ENCODE measurements at regions not wholly inside any gene's neighbourhood (a gene's known extent, or its start where the extent isn't known, plus 50 kb on each side); places are given as distances from the start of the nearest gene placed in this dataset.
A peak's percentile ranks its signal among the peaks of the same experiment; 100 is the strongest.

DNA sequence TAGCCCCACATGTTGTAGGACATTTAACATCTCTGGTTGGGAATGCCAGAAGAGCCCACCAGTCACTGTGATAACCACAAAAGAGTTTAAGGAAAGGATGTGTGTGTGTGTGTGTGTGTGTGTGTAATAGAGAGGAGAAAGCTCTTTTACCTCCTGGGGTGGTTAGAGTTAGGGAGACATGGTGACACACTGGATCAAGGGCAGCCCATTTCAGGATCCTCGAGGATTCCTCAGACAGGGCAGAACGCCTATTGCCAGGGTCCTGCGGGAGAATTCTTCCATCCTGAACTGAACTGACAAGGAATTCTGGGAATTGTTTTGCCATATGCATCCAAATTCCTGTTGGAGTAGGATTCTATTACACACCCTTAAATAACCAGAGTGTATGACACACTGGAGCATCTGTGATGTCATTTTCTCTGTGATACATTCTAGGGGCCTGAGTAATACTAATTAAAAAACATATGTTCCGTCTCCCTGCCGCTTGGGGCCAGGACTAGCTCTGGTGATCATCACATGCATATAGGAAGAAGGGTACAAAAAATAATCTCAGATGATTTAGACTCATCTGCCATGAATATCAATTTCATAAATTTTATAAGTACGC, 156.4 kb upstream of the MMADHC start:
- ATAC-seq (no peak), DNase-seq (ENCODE audit: low read depth, low spot score) (no peak)
- no TSS peak for BruUV-seq (replicated peaks)
- Histone ChIP-seq H3K36me3 (ENCODE audit: control insufficient read depth, insufficient read depth, low read length) (no peaks in the 10 kb centered on the region), H3K27me3 (ENCODE audit: control insufficient read depth, insufficient read depth, low read length) (no peaks in the 10 kb centered on the region), H3K4me1 (ENCODE audit: control insufficient read depth, insufficient read depth, low read length) (no peaks in the 10 kb centered on the region), H3K4me3 (ENCODE audit: low read depth in 2 of 2, low read length in 2 of 2) (no peak overlapping the region), H3K9me3 (ENCODE audit: control insufficient read depth, insufficient read depth, low read depth, low read length) (no peaks in the 10 kb centered on the region), H3K27ac (ENCODE audit: low read length) (peak overlapping the region; percentile 2; the same call in 1 of the 2 replicates)
- TF ChIP-seq TCF7L2 (IDR thresholded peaks at IDR 0.05; ENCODE audit: low read depth, low read length) (no peak), SIN3A (IDR thresholded peaks at IDR 0.05; ENCODE audit: borderline replicate concordance, insufficient read depth, low read depth, low read length) (no peak), POLR2AphosphoS5 (IDR thresholded peaks at IDR 0.05; ENCODE audit: low read depth, low read length) (no peak)
- TF ChIP-seq, protein P1, sequence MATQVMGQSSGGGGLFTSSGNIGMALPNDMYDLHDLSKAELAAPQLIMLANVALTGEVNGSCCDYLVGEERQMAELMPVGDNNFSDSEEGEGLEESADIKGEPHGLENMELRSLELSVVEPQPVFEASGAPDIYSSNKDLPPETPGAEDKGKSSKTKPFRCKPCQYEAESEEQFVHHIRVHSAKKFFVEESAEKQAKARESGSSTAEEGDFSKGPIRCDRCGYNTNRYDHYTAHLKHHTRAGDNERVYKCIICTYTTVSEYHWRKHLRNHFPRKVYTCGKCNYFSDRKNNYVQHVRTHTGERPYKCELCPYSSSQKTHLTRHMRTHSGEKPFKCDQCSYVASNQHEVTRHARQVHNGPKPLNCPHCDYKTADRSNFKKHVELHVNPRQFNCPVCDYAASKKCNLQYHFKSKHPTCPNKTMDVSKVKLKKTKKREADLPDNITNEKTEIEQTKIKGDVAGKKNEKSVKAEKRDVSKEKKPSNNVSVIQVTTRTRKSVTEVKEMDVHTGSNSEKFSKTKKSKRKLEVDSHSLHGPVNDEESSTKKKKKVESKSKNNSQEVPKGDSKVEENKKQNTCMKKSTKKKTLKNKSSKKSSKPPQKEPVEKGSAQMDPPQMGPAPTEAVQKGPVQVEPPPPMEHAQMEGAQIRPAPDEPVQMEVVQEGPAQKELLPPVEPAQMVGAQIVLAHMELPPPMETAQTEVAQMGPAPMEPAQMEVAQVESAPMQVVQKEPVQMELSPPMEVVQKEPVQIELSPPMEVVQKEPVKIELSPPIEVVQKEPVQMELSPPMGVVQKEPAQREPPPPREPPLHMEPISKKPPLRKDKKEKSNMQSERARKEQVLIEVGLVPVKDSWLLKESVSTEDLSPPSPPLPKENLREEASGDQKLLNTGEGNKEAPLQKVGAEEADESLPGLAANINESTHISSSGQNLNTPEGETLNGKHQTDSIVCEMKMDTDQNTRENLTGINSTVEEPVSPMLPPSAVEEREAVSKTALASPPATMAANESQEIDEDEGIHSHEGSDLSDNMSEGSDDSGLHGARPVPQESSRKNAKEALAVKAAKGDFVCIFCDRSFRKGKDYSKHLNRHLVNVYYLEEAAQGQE (IDR thresholded peaks at IDR 0.05; ENCODE audit: insufficient read depth in 1 of 2, low read depth in 2 of 2, low read length in 1 of 2), result no peak
- TF ChIP-seq, protein P2, sequence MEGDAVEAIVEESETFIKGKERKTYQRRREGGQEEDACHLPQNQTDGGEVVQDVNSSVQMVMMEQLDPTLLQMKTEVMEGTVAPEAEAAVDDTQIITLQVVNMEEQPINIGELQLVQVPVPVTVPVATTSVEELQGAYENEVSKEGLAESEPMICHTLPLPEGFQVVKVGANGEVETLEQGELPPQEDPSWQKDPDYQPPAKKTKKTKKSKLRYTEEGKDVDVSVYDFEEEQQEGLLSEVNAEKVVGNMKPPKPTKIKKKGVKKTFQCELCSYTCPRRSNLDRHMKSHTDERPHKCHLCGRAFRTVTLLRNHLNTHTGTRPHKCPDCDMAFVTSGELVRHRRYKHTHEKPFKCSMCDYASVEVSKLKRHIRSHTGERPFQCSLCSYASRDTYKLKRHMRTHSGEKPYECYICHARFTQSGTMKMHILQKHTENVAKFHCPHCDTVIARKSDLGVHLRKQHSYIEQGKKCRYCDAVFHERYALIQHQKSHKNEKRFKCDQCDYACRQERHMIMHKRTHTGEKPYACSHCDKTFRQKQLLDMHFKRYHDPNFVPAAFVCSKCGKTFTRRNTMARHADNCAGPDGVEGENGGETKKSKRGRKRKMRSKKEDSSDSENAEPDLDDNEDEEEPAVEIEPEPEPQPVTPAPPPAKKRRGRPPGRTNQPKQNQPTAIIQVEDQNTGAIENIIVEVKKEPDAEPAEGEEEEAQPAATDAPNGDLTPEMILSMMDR (IDR thresholded peaks at IDR 0.05), result no peak
- ChIA-PET CTCF (no interaction called here), POLR2A (no interaction called here)
- intact Hi-C loops (cut with micrococcal nuclease; ENCODE audit: unreplicated experiment) (no loop called here), in situ Hi-C loops (cut with HindIII; ENCODE audit: low pct_unique_long_range_greater_than_20kb, low sequenced_read_pairs) (no loop called here)

DNA sequence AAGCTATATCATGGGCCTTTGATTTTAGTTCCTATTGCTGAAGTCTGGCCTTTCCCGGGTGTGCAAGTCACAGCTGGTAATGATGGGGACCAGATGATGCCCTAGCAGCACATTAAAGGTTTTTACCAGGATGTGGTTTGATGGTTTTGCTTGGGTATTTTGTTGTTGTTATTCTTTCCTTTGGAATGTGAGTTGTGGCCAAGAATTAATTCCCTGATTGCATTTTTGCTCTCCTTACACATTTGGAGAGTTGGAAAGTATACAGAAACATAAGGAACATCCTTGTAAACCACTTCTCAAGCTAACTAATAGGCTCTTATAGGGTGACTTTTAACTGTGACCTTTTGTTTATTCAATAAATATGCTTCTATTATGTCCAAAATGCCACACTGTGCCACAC, 154.1 kb upstream of the MMADHC start:
- no peak overlapping the region for H3K4me3 ChIP-seq (ENCODE audit: low read depth in 2 of 2, low read length in 2 of 2)
- no peaks in the 10 kb centered on the region for H3K4me1 ChIP-seq (ENCODE audit: control insufficient read depth, insufficient read depth, low read length)
- H3K9me3 ChIP-seq (ENCODE audit: control insufficient read depth, insufficient read depth, low read depth, low read length), result no peaks in the 10 kb centered on the region
- DNase-seq (ENCODE audit: low read depth, low spot score) (no peak), ATAC-seq (peak; percentile 80)
- no peaks in the 10 kb centered on the region for H3K36me3 ChIP-seq (ENCODE audit: control insufficient read depth, insufficient read depth, low read length)
- BruUV-seq (replicated peaks), result no TSS peak
- ChIA-PET POLR2A (no interaction called here), CTCF (no interaction called here)
- intact Hi-C loops (cut with micrococcal nuclease; ENCODE audit: unreplicated experiment), result no loop called here
- H3K27me3 ChIP-seq (ENCODE audit: control insufficient read depth, insufficient read depth, low read length), result no peaks in the 10 kb centered on the region
- in situ Hi-C loops (cut with HindIII; ENCODE audit: low pct_unique_long_range_greater_than_20kb, low sequenced_read_pairs), result no loop called here
- TF ChIP-seq, protein P1 (IDR thresholded peaks at IDR 0.05; ENCODE audit: insufficient read depth in 1 of 2, low read depth in 2 of 2, low read length in 1 of 2), result no peak
- TF ChIP-seq, protein P2 (IDR thresholded peaks at IDR 0.05), result no peak
- TF ChIP-seq SIN3A (IDR thresholded peaks at IDR 0.05; ENCODE audit: borderline replicate concordance, insufficient read depth, low read depth, low read length), result no peak
- TF ChIP-seq TCF7L2 (IDR thresholded peaks at IDR 0.05; ENCODE audit: low read depth, low read length), result peak; percentile 87
- peak; percentile 28; the same call in 1 of the 2 replicates for TF ChIP-seq POLR2AphosphoS5 (IDR thresholded peaks at IDR 0.05; ENCODE audit: low read depth, low read length)
- H3K27ac ChIP-seq (ENCODE audit: low read length), result peak overlapping the region; percentile 55; the same call in 1 of the 2 replicates
